ENCODE measurements at regions not wholly inside any gene's neighbourhood (a gene's known extent, or its start where the extent isn't known, plus 50 kb on each side); places are given as distances from the start of the nearest gene placed in this dataset.
"Not testable (repeated sequence)": the region's sequence is repeated elsewhere in the genome, so short reads cannot be mapped to it uniquely, and the experiment has no call there.

DNA sequence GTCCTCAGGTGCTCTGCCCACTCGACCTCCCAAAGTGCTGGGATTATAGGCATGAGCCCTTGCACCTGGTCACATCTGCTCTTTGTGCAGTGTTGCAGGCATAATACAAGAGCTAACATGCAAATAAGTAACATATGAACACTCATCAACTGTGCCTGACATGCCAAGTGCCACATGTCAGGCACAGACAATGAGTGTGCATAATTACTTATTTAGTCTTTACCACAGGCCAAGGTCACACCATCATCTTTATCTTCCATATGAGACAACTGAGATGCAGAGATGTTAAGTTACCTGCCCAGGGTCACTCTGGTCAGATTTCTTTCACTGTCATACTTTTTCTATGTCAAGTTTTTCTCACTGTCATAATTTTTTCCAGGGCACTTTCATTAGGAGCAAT is 126.1 kb downstream of the PPIAL4G start:
- no peak for DNase-seq (ENCODE audit: low spot score)

DNA sequence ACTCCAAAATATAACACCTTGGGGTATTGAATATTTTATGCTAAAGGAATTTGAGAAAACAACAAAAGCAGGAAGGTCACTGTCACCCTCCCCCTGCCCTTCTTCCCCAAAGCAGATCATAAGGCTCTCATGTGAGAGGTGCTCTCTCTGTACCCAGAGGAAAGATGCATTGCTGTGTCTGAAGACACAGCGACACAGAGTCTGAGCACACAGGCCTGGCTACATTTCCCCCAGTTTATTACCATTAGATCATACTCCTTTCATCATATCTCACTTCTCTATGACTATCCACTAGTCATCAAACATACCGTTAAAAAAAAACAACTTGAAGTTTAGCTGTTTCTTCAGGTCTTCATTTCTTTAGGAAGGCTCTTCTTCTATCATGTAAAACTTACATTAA is 127.1 kb downstream of the PPIAL4G start:
- DNase-seq (ENCODE audit: low spot score), result no peak

GRCh38 chr1:148354913-148355308 is 128.2 kb downstream of the PPIAL4G start:
- DNase-seq (ENCODE audit: low spot score), result no peak

DNA sequence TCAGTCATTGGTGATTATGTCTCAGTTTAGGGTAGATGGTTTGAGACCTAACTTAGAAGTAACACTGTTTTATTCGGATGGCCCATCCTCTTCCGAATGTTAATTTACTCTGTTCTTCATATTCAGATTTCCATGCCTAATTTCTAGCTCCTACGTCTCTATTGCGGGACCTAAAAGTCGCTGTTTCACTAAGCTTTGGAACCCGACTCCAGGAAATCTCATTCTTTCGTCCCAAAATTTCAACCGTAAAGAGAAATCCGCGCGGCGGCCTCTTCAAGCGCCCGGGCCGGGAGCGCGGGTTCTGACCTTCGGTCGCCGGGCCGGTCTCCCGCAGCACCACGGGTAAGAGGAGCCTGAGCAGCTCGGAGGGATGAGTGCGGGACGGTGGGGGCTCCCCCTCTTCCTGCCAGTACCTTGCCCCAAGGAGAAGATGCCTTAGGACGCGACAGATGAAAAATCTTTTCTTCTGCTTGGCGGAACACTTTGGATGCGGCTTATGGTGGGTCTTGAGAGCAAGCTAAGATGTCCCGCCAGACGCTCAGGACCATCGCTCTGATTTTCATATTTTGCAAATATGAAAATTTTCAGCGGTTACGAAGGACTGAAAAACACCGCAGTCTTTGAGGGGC is 128.7 kb downstream of the PPIAL4G start:
- DNase-seq (ENCODE audit: low spot score), result no peak

DNA sequence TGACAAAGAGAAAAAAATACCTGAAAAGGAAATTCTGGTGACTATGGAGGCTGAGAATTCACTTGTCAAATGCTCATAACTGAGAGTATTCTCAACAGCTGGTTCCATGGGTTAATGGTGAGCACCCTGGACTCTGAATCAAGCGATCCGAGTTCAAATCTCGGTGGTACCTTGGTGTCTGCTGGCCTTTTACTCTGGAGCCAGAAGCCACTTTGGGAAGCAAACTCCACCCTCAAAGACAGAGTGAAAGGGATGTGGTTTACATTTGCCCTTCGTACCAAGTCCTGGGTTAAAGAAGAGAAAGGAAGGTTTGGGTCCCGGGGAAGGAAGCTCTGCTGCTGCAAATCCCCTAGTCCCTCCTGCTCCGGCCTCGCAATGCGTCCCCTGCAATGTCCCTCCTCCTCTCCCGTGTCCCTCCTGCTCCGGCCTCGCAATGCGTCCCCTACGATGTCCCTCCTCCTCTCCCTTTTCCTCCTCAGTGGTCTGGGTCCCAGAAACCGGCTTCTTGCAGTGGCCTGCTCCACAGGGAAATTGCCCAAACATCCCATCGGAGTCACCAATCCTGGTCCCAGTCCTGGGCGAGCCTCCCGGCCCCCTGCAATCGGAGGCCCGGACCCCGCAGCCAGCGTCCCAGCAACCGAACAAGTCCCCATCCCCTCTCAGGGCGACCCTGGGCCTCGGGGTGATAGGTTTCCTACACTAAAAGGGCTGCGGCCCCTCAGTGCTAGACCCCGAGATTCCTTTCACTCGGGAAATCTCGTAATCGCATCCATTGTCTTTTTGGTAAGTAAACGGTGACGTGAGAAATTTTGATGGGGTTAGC is 129.4 kb downstream of the PPIAL4G start:
- peak; percentile 64 for DNase-seq (ENCODE audit: low spot score)

DNA sequence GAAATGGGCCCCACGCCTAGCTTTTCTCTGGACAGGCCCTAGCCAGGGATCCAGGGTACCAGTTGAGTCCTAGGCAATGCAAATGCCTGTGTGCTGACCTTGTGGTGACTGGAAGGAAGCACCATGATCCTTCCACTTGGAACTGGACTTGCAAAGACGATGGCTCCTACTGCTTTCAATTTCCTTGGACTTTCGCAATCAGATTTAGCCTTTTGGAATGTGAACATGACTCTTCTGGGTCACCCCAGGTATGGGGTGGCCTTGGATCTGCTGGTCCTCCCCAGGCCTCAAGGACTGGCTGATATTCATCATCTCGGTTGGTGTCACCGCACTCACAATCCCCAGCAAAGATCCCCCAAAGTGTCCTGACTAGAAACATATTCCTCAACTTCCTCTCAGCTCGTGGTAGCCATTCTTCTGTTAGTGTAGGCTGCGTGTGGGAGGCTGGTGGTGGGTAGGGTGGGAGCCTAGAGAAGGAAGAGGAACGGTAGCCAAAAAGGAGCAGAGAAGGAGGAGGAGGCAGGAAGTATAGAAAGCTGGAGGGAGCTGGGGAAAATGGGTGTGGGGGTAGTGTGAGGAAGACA is 130.5 kb downstream of the PPIAL4G start:
- DNase-seq (ENCODE audit: low spot score), result no peak

DNA sequence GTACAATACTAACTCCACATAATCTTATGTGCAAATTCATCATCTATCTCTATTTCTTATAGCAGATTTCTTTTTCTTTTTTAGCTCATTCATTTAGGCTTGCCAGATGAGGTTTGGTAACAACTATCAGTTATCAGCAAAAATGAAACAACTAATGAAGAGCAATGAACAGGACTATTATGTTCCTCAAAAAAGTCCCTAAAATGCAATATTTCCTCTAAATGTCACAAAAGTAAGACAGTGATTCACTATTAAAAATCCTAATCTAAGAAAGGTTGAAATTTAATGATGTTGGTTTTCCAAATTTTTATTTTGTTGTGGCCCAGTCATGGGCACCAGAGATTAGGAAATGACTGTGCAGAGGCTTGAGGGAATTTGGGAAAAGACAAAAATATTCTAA is 135.3 kb downstream of the PPIAL4G start:
- DNase-seq (ENCODE audit: low spot score), result no peak

GRCh38 chr1:148345659-148346151 is 137.4 kb downstream of the PPIAL4G start:
- DNase-seq (ENCODE audit: low spot score), result not testable (repeated sequence)

GRCh38 chr1:148344651-148345050 is 138.5 kb downstream of the PPIAL4G start:
- not testable (repeated sequence) for DNase-seq (ENCODE audit: low spot score)

DNA sequence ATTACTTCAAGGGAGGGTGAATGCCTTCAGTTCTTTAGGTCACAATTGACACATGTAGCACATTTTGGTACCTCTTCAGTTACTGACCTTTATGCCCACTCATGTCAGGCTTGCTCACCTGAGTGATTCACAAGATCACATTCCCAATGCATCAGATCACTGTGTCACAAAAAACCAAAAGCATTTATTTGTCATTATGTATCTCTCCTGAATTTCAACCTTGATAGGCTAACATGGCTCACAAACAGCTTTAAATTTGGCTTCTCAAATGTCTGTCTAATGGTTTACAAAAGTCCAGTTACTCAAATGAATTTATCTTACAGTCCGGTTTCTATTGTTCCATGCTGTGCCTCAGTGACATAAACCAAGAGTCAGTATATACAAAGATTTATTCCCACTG is 141.4 kb downstream of the PPIAL4G start:
- not testable (repeated sequence) for DNase-seq (ENCODE audit: low spot score)

DNA sequence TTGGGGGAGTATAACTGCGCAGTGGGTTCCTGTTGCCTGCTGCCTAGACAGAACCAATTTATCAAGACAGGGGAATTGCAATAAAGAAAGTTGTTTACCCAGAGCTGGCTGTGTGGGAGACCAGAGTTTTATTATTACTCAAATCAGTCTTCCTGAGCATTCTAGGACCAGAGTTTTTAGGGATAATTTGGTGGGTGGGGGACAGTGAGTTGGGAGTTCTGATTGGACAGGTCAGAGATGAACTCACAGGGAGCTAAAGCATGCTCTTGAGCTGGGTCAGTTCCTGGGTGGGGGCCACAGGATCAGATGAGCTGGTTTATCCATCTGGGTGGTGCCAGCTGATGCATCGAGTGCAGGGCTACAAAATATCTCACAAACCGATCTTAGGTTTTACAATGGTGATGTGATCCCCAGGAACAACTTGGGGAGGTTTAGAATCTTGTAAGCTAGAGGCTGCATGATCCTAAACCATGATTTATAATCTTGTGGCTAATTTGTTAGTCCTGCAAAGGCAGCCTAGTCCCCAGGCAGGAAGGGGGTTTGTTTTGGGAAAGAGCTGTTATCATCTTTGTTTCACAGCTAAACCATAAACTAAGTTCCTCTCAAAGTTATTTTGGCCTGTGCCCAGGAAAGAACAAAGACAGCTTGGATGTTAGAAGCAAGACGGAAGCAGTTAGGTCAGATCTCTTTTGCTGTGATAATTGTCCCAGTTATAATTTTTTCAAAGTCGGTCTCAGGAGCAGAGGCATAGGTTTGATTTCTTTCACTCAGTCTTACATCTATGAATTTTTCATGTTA is 146.8 kb downstream of the PPIAL4G start:
- not testable (repeated sequence) for DNase-seq (ENCODE audit: low spot score)

DNA sequence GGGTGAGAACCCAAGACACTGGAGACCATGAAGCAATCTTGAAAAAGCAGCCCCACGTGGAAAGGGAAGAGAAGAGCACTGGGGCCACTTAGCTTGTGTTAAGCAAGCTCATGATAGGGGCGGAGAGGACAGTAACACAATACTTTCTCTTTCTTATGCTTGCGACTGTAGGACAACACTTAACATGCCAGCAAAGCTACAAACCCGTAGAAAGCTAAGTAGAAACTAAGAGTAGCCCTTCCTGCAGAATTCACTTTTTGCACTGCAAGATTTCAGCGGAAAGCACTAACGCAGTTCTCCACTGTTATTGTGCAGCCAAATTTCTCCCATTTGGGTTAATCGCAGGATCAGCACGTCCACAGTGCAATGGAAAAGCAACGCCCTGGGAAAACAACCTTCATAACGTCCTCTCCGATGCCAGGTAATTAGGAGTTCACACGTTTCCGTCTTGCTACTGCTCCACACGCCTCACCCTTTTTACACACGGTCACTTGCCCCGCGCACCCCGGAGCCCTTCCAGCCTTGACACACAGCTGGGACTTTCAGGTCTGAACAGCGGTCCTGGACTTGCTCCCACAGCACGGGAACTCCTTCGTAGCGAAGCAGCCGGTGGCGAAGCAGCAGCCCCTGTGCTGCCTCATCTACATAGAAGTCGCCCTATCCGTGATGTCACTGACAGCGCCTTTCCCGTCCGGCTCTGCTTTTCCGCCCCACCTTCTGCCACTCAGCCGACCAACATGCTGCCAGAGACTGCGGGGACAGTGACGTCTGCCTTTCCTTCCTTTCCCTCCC is 148.6 kb downstream of the PPIAL4G start:
- DNase-seq (ENCODE audit: low spot score), result peak; percentile 87

- DNase-seq (ENCODE audit: low spot score), result no peak
These were observed 149.2 kb downstream of the PPIAL4G start for GRCh38 chr1:148333875-148334338.

- DNase-seq (ENCODE audit: low spot score), result no peak
These were observed 154.2 kb downstream of the PPIAL4G start for GRCh38 chr1:148328884-148329283.

DNA sequence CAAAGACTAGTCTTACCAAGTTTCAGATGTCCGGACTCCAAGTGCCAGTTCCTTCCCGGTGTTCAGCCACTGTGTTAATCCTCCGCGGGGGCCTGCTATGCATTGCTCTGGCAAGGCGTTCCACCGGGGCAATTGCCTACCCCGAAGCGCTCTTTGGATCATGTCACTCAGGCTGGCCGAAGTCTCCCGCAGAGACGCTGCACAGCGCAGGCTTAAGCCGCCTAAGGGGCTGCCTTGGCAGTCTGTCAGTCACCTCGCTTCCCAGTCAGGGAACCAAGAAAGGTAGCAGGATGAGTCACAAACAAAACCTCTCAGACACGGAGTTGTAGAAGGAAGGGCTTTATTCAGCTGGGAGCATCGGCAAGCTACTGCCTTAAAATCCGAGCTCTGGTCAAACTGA is 158.1 kb downstream of the PPIAL4G start:
- DNase-seq (ENCODE audit: low spot score), result not testable (repeated sequence)

GRCh38 chr1:148324465-148324864 is 158.6 kb downstream of the PPIAL4G start:
- DNase-seq (ENCODE audit: low spot score), result not testable (repeated sequence)

DNA sequence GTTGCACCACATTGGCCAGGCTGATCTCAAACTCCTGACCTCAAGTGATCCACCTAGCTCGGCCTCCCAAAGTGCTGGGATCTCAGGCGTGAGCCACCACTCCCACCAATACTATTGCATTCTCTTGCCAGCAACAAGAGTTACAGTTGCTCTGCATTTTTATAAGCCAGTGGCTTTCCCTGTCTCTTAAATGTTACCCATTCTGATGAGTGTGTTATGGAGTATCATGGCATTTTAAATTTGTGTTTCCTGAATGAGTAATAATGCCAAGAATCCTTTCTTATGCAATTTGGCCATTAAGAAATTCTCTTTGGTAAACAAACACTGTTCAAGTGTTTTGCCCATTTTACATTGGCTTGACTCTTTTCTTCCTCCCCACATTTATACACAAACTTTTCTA is 163.0 kb downstream of the PPIAL4G start:
- not testable (repeated sequence) for DNase-seq (ENCODE audit: low spot score)

GRCh38 chr1:148318904-148319242 is 164.2 kb downstream of the PPIAL4G start:
- DNase-seq (ENCODE audit: low spot score), result peak; percentile 24

- peak; percentile 71 for DNase-seq (ENCODE audit: low spot score)
These were observed 164.8 kb downstream of the PPIAL4G start for GRCh38 chr1:148318123-148318903.

DNA sequence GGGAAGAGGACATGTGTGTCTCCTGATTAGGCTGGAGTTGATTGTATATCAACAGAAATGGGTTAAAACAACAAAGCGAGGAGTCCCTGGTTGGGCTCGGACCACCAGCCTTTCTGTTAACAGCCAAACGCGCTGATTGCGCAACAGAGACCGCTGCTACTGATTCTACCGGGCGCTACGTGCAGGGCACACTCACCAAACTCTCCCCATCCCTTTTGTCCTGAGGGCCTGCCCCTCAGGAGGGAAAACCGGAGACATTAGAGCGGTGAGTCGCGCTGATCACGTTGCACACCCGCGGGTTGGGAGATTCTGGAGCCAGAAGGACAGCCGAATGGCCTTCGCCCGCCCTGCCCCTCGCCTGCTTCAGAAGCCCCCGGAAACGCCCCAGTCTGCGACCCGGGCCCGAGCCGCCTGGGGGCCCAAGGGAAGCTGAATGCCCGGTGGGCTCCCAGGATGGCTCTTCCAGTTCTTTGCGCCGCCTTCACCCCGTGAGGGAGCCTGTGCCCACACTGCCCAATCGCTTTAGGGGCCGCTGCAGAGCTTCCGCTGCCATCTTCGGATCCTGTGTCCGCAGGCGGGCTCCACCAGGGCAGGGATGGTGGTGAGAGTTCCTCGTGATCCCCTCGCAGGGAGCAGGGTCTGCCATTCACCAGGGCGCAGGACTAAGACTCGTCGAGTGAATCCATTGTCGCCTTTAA is 165.4 kb upstream of the NBPF11 start:
- no peak for DNase-seq (ENCODE audit: low spot score)

All from activated CD4-positive, alpha-beta T cell treated with anti-CD3 and anti-CD28 coated beads, Interleukin-2, Interleukin-4, amounts not matched to agents 100 ng/mL and 50 ng/mL, durations not matched to agents 16 hours and 8 hours (primary cell).